NCI-H748 (cell line): ENCODE measurements at regions not wholly inside any gene's neighbourhood (a gene's known extent, or its start where the extent isn't known, plus 50 kb on each side); places are given as distances from the start of the nearest gene placed in this dataset.

Experiments used
- DNase-seq: peaks from one replicate; lab custom pipeline; 2025; ENCODE audit not compliant: unreplicated experiment; lab: John Stamatoyannopoulos, UW

- DNase-seq, result no peak
Measured at GRCh38 chr18:71597219-71597618, 946.9 kb downstream of the CBLN2 start.

GRCh38 chr18:71583252-71583651 is 960.9 kb downstream of the CBLN2 start:
- no peak for DNase-seq

- DNase-seq, result no peak
Measured at GRCh38 chr18:71554686-71555085, 989.5 kb downstream of the CBLN2 start.

GRCh38 chr18:71541643-71542042 is 1002.5 kb downstream of the CBLN2 start:
- DNase-seq, result no peak

GRCh38 chr18:71529703-71530303 is 1014.3 kb downstream of the CBLN2 start:
- DNase-seq, result no peak

GRCh38 chr18:71523483-71524435 is 1020.4 kb downstream of the CBLN2 start:
- no peak for DNase-seq

- no peak for DNase-seq
Measured at GRCh38 chr18:71505526-71505925, 1038.6 kb downstream of the CBLN2 start.

- DNase-seq, result no peak
Measured at GRCh38 chr18:71503222-71503621, 1040.9 kb downstream of the CBLN2 start.

- no peak for DNase-seq
Measured at GRCh38 chr18:71485611-71486010, 1058.5 kb downstream of the CBLN2 start.

- no peak for DNase-seq
Measured at GRCh38 chr18:71471963-71472725, 1072.0 kb downstream of the CBLN2 start.

GRCh38 chr18:71456206-71456605 is 1087.9 kb downstream of the CBLN2 start:
- DNase-seq, result no peak

- DNase-seq, result peak; percentile 66
Measured at GRCh38 chr18:71450257-71450656, 1093.9 kb downstream of the CBLN2 start.

- no peak for DNase-seq
Measured at GRCh38 chr18:71443706-71444480, 1100.2 kb downstream of the CBLN2 start.

- DNase-seq, result peak; percentile 82
Measured at GRCh38 chr18:71442731-71443141, 1101.4 kb downstream of the CBLN2 start.

GRCh38 chr18:71441156-71441555 is 1103.0 kb downstream of the CBLN2 start:
- DNase-seq, result no peak

- DNase-seq, result no peak
Measured at GRCh38 chr18:71437511-71437910, 1106.6 kb downstream of the CBLN2 start.

GRCh38 chr18:71433373-71433772 is 1110.8 kb downstream of the CBLN2 start:
- DNase-seq, result no peak

GRCh38 chr18:71431689-71432088 is 1112.5 kb downstream of the CBLN2 start:
- no peak for DNase-seq

- no peak for DNase-seq
Measured at GRCh38 chr18:71431171-71431570, 1113.0 kb downstream of the CBLN2 start.

- DNase-seq, result no peak
Measured at GRCh38 chr18:71426441-71426840, 1117.7 kb downstream of the CBLN2 start.
